Right lobe of liver (tissue), 4 donors: ENCODE measurements at regions not wholly inside any gene's neighbourhood (a gene's known extent, or its start where the extent isn't known, plus 50 kb on each side); places are given as distances from the start of the nearest gene placed in this dataset.
"Not testable (repeated sequence)": the region's sequence is repeated elsewhere in the genome, so short reads cannot be mapped to it uniquely, and the experiment has no call there.

Experiments used
- CTCF ChIP-seq, 4 donors: fragments of 200-600 bp in 3 of 4; fragments of 450-650 bp in 1 of 4; IDR thresholded peaks; one replicate each; pipeline versions ENCODE4 v1.5.1 to v1.8.0; 2016 to 2022; ENCODE audit warnings: antibody characterized with exemption in 4 of 4, mild to moderate bottlenecking in 2 of 4
- POLR2A ChIP-seq: fragments of 450-650 bp; IDR thresholded peaks from one replicate; pipeline ENCODE4 v1.6.1; 2017; ENCODE audit warnings: antibody characterized with exemption, mild to moderate bottlenecking
- donor health status: DM: no; HTN: no; CAD: no.
- donor health status: DM: no; HTN: no; CAD: no.
- donor health status: DM: no; HTN: yes; CAD: no.

GRCh38 chr2:111339476-111339875 lies 218.8 kb downstream of the BCL2L11 start:
- not testable (repeated sequence) for TF ChIP-seq CTCF (IDR thresholded peaks at IDR 0.05); POLR2A
